ENCODE measurements at regions not wholly inside any gene's neighbourhood (a gene's known extent, or its start where the extent isn't known, plus 50 kb on each side); places are given as distances from the start of the nearest gene placed in this dataset.

DNA sequence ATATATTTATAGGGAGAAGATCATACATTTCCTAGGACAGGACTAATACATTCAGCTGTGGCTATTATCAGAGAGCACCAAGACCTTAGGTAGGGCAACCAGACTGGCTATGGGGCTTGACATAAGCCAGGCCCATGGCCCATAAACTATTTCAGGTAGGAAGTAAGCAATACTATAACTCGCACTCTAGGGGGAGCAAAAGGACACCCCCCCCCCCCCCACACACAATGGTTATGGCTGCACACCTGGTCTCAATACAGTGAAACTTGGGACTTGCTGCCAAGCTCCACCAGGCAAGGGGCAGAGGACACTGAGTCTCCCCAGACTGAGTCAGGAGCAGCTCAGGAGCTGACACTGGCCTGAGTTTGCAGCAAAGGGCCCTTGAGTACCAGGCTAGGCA is 348.9 kb upstream of the ASIC2 start:
- TF ChIP-seq CTCF (IDR thresholded peaks at IDR 0.05 in 2 of 3, conservative IDR thresholded peaks at IDR 0.05 in 1 of 3; ENCODE audit: control insufficient read depth in 2 of 3, extremely low read depth in 1 of 3, insufficient read depth in 1 of 3, low read depth in 3 of 3, low read length in 3 of 3) (peak in 2 of 3 experiments; percentile 6 to 25; a peak in 1 of 6 replicates), TAF1 (IDR thresholded peaks at IDR 0.05; ENCODE audit: borderline replicate concordance, low read depth, low read length) (no peak), ATF7 (IDR thresholded peaks at IDR 0.05; ENCODE audit: low read depth) (no peak), CREM (IDR thresholded peaks at IDR 0.05; ENCODE audit: low read depth) (no peak), ZZZ3 (IDR thresholded peaks at IDR 0.05; ENCODE audit: control insufficient read depth, insufficient read length, low read depth) (no peak), MTA3 (IDR thresholded peaks at IDR 0.05; ENCODE audit: borderline replicate concordance, low read length) (no peak)

Data from GM12878 (cell line).